NCI-H146 treated with DMSO at 0.1 percent for 48 hours (cell line): ENCODE measurements at regions not wholly inside any gene's neighbourhood (a gene's known extent, or its start where the extent isn't known, plus 50 kb on each side); places are given as distances from the start of the nearest gene placed in this dataset.
"Not testable (repeated sequence)": the region's sequence is repeated elsewhere in the genome, so short reads cannot be mapped to it uniquely, and the experiment has no call there.

Experiments used
- DNase-seq: peaks from one replicate; lab custom pipeline; 2025; ENCODE audit not compliant: unreplicated experiment; lab: John Stamatoyannopoulos, UW

GRCh38 chr2:3037196-3038194 lies 340.1 kb downstream of the EIPR1 start:
- DNase-seq: no peak

DNA sequence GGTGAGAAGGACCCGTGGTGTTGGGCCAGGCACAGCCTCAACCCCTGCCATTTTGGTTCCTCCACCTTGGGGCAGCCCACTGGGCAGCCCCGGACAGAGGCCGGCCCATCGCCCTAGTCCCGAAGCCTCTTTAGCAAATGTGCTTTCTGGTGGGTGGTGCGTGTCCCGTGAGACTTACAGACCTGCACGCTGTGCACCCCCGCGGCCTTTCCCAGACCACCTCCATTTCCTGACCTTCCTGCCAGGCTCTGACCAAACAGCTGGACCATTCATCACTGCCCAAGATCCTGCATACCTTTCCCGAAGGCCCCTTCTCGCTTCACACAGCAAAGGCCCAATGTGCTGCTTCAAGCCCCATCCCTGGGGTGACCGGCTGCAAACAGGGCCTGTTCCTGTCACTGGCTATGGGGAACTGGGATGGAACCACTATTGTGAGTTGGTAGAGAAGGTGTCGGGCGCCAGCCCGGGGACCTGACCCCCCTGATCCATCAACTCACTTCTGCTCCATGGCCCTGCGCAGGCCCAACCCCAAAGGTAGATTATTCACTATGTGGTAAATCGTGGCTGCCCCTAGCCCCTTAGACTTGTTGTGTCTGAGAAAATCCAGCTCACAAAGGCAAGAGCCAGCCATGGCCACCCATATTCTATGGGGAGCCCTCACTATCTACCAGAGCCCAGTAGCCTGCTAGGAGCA lies 341.0 kb downstream of the EIPR1 start:
- no peak for DNase-seq

- no peak for DNase-seq
Observed at GRCh38 chr2:3035385-3036050, 342.1 kb downstream of the EIPR1 start.

- no peak for DNase-seq
Observed at GRCh38 chr2:3034856-3035255, 342.8 kb downstream of the EIPR1 start.

DNA sequence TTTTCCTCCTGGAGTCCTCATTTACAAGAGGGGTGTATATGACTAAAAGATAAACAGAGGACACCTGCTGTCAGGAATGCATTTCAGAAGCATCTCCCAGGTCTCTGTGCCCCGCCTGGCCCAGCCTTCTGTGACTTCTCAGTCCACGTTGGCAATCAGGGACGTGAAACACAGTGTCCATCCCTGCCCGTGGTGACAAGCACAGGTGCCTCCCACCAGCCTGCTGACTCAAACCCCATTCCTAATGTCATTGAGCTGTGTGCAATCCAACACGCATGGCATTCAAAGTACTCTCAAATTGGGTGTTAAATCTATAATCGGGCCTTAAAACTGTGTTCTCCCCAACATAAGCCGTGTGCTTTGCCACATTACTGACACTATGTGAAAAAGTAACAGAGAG lies 343.2 kb downstream of the EIPR1 start:
- no peak for DNase-seq

DNA sequence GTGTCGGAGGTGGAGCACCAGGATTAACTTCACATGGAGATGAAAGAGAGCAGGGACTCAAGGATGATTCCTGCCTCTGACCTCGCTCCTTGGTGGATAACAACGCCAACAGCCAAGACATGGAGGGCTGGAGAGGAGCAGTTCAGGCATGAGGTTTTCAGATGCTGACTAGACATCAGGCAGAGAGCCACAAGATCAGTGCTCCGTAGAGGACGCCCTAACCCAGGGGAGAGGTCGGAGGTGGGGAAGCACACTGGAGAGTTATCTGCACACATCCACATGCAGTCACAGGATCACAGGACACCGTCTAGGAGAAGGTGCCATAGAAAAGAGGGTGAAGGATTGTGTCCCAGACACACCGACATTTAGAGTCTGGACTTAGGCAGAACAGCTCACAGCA lies 344.3 kb downstream of the EIPR1 start:
- DNase-seq: no peak

GRCh38 chr2:3030791-3031190 lies 346.8 kb downstream of the EIPR1 start:
- not testable (repeated sequence) for DNase-seq

DNA sequence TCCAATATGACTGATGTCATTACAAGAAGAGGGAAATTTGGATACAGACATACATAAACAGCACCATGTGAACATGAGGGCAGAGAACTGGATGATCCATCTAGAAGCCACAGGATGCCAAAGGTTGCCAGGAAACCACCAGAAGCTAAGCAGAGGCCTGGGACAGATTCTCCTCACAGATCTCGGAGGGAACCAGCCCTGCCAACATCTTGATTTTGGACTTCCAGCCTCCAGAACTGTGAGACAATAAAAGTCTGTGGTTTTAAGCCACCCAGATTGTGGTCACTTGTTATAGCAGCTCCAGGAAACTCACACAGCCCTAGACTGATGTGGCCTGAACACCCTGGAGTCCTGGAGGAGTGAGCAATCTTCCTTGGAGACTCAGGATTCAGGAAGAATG lies 351.6 kb downstream of the EIPR1 start:
- DNase-seq: no peak

DNA sequence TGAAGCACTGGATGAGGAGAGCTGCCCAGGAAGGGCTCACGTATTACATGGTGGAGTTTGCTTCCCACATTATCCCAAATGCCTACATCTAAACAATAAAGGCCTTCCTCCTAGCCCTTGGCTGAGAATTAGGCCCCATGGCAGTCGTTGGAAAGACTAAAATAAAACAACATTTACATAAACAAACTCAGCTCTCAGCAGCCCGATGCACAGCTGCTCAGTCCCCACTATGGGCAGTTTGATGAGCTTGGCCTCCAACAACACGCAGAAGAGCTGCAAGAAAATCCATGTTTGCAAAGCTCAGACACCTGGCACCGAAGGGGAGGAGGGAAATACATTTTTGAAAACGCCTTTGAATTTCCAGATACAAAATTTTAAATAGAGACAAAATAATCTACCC lies 352.4 kb downstream of the EIPR1 start:
- DNase-seq: peak; percentile 7

- DNase-seq: no peak
Observed at GRCh38 chr2:3024401-3024935, 353.1 kb downstream of the EIPR1 start.

GRCh38 chr2:3023531-3023930 lies 354.1 kb downstream of the EIPR1 start:
- DNase-seq: no peak

DNA sequence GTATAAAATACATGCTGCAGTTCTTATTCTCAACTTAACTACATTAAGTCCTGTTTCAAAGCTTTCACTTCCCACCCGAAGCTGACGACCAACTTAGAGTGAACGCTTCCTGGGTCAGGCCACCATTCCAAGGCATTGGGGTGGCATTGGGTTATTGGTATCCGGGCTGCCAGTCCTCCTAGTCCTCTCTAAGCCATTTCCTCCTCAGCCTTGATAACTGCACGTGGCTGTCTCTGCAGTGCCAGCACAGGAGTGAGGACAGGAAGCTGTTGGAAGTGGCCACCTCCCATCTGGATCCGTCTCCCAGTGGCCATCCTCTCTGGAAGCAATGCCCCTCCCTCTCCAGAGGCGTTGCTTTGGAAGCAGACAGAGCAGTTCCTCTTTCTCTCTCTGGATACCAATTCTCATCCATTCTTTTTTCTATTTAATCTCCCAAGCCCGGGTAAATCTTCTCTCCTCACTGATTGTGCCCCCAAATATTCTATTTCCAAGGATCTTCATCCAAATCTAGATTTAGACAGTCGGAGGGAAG lies 354.7 kb downstream of the EIPR1 start:
- DNase-seq: no peak

DNA sequence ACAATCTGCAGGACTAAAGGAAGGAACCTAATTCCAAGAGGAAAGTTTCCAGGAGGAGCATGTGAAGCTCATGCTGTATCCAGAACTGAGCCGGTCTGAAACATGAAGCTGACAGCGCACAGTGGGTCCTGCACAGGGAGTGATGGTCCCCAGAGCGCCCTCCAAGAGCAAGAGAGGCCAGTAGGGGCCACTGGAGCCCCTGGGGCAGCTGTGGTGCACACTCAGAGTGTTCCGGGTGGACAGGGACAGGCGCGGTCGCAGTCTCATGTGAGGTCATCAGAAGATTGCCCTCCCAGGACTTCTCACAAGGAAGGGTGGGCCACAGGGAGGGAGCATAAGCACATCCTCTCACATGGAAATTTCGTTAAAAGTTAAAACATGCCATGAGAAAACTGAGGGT lies 355.9 kb downstream of the EIPR1 start:
- DNase-seq: no peak

DNA sequence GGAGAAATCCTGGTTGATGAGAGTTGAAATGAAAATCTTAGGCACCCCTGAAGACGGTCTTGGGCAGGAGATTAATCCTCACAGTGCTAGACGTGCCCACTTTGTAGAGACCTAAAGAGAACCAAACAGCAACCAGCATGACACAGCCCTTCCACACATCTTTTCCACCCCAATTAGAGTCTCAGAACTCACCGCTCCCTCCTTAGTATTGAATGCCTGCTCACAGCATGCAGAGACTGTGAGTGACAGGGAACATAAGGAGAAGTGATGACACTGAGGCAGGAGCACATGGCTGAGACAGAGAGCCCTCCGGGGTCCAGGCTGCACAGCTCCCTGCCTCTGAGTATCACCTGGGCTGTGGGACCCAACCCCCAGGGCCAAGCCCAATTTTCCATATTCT lies 367.6 kb downstream of the EIPR1 start:
- no peak for DNase-seq

DNA sequence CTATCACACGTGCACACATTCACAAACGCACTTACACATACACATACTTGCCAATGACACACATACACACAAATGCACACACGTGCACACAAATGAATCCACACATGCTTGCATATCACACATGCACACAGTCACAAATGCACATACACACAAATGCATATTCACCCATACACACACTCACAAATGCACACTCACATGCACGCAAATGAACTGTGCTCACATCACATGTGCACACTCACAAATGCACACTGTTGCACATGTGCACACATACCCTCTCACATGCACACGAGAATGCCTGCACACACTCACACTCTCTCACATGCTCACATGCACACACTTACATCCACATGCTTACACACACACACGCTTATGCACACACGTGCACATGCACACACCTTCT lies 368.1 kb downstream of the EIPR1 start:
- DNase-seq: no peak

DNA sequence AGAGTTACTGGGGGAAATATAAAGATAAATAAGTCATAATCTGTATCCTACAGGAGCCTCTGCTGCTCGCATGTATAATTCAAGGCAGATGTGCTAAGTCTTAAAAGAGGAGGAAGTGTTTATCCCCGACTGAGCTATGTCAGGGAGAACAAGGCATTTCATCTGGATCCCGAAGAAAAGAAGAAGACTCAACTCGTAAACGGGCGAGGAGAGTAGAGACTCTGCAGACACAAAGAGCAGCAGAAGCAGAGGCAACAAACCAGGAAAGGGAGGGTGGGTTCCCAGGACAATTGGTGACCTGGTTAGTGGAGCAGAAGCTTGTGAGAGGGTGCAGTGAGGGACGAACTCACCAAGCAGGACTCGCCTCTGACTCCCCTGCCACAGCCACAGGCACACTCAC lies 368.6 kb downstream of the EIPR1 start:
- DNase-seq: no peak

GRCh38 chr2:3008561-3008960 lies 369.1 kb downstream of the EIPR1 start:
- DNase-seq: no peak

GRCh38 chr2:3007135-3007534 lies 370.5 kb downstream of the EIPR1 start:
- no peak for DNase-seq

DNA sequence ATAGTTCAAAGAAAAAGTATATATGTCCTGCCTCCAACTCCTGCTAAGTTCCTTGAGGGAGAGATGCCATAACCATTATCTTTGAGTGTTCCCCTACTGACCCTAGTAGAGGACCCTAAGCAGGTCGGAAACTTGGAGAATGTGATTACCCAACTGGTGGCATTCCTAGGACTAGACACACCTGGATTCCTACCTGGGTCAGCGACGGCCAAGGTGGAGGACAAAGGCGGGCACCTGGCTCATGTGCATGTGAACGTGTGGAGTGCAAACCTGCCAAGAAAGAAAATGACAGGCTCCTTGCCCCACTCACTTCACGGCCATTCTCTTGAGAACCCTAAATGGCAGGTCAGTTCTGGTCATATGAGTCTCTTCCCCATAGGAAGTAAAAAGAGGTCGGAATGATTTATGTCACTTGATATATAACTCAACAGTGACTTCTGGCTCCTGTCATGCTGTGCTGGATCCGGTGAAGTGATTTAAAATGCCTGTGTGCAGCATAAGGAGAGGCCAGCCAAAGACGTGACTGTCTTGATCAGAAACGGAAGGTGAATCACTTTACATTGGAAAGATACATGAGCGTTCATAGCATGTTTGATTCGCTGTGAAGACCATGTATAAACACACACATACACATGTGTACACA lies 371.6 kb downstream of the EIPR1 start:
- DNase-seq: no peak
